ENCODE measurements at regions not wholly inside any gene's neighbourhood (a gene's known extent, or its start where the extent isn't known, plus 50 kb on each side); places are given as distances from the start of the nearest gene placed in this dataset.

- TF ChIP-seq EP300 (IDR thresholded peaks at IDR 0.05) (no peak), CTCF (IDR thresholded peaks at IDR 0.05) (no peak), POLR2A (IDR thresholded peaks at IDR 0.05) (no peak)
Measured at GRCh38 chr2:157179324-157180105, 78.0 kb upstream of the GALNT5 start.

Measured in tibial nerve (tissue), 4 donors.